ENCODE measurements at regions not wholly inside any gene's neighbourhood (a gene's known extent, or its start where the extent isn't known, plus 50 kb on each side); places are given as distances from the start of the nearest gene placed in this dataset.

DNA sequence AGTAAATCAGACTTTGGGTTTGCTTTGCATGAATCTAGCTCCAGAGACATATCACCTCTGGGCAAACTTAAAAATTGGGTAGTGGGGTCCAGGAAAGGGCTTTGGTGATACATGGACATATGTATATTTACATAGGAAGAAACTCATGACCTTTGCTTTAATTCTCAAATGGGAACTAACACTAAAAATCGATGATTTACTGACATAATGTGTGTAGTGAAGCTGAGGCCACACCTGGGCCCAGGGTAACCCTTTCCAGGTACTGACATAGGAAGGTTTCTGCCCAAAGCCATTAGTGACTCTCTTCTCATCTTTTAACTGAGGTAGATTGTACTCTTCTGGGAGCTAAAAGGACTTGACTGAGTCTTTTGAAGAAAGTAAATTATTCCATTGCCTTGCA is 411.2 kb upstream of the TBL1XR1 start:
- TF ChIP-seq, protein P1, sequence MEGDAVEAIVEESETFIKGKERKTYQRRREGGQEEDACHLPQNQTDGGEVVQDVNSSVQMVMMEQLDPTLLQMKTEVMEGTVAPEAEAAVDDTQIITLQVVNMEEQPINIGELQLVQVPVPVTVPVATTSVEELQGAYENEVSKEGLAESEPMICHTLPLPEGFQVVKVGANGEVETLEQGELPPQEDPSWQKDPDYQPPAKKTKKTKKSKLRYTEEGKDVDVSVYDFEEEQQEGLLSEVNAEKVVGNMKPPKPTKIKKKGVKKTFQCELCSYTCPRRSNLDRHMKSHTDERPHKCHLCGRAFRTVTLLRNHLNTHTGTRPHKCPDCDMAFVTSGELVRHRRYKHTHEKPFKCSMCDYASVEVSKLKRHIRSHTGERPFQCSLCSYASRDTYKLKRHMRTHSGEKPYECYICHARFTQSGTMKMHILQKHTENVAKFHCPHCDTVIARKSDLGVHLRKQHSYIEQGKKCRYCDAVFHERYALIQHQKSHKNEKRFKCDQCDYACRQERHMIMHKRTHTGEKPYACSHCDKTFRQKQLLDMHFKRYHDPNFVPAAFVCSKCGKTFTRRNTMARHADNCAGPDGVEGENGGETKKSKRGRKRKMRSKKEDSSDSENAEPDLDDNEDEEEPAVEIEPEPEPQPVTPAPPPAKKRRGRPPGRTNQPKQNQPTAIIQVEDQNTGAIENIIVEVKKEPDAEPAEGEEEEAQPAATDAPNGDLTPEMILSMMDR (IDR thresholded peaks at IDR 0.05; ENCODE audit: extremely low read depth in 1 of 2, insufficient read depth in 1 of 2, low read depth in 1 of 2, low read length in 2 of 2): no peak
- TF ChIP-seq EZH2 (IDR thresholded peaks at IDR 0.05; ENCODE audit: borderline replicate concordance, low read depth, low read length, severe bottlenecking): no peak
- no peak for TF ChIP-seq POLR2AphosphoS5 (IDR thresholded peaks at IDR 0.05; ENCODE audit: insufficient read depth, low read depth, low read length)
- no peak for TF ChIP-seq FOS (IDR thresholded peaks at IDR 0.05; ENCODE audit: borderline replicate concordance, insufficient read depth, low read length)
- TF ChIP-seq GATA2 (IDR thresholded peaks at IDR 0.05; ENCODE audit: insufficient read depth, insufficient read length, low read depth, low read length): no peak
- TF ChIP-seq POLR2A (IDR thresholded peaks at IDR 0.05; ENCODE audit: low read depth, low read length): no peak
- TF ChIP-seq MYC (IDR thresholded peaks at IDR 0.05; ENCODE audit: low read depth, low read length): no peak
- TF ChIP-seq, protein P2, sequence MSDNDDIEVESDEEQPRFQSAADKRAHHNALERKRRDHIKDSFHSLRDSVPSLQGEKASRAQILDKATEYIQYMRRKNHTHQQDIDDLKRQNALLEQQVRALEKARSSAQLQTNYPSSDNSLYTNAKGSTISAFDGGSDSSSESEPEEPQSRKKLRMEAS (IDR thresholded peaks at IDR 0.05; ENCODE audit: insufficient read depth, insufficient read length): no peak
